DND-41 (cell line): ENCODE measurements at regions not wholly inside any gene's neighbourhood (a gene's known extent, or its start where the extent isn't known, plus 50 kb on each side); places are given as distances from the start of the nearest gene placed in this dataset.

Experiments used
- EZH2 ChIP-seq: IDR thresholded peaks from 3 replicates; pipeline ENCODE4 v1.6.1; 2012; ENCODE audit warnings: borderline replicate concordance, low read depth, mild to moderate bottlenecking, moderate library complexity, low read length, inconsistent platforms; ENCODE audit not compliant: severe bottlenecking
- TF ChIP-seq, protein P1 (sequence below): IDR thresholded peaks from 2 replicates; pipeline ENCODE4 v1.5.1; 2012; ENCODE audit warnings: borderline replicate concordance, low read length, moderate library complexity, mild to moderate bottlenecking; ENCODE audit not compliant: poor library complexity, severe bottlenecking; ENCODE audit errors: extremely low read depth

- TF ChIP-seq, protein P1, sequence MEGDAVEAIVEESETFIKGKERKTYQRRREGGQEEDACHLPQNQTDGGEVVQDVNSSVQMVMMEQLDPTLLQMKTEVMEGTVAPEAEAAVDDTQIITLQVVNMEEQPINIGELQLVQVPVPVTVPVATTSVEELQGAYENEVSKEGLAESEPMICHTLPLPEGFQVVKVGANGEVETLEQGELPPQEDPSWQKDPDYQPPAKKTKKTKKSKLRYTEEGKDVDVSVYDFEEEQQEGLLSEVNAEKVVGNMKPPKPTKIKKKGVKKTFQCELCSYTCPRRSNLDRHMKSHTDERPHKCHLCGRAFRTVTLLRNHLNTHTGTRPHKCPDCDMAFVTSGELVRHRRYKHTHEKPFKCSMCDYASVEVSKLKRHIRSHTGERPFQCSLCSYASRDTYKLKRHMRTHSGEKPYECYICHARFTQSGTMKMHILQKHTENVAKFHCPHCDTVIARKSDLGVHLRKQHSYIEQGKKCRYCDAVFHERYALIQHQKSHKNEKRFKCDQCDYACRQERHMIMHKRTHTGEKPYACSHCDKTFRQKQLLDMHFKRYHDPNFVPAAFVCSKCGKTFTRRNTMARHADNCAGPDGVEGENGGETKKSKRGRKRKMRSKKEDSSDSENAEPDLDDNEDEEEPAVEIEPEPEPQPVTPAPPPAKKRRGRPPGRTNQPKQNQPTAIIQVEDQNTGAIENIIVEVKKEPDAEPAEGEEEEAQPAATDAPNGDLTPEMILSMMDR, result no peak
- TF ChIP-seq EZH2, result no peak
Observed at GRCh38 chr6:80636689-80637088, 530.2 kb downstream of the BCKDHB start.
